ENCODE measurements at regions not wholly inside any gene's neighbourhood (a gene's known extent, or its start where the extent isn't known, plus 50 kb on each side); places are given as distances from the start of the nearest gene placed in this dataset.

DNA sequence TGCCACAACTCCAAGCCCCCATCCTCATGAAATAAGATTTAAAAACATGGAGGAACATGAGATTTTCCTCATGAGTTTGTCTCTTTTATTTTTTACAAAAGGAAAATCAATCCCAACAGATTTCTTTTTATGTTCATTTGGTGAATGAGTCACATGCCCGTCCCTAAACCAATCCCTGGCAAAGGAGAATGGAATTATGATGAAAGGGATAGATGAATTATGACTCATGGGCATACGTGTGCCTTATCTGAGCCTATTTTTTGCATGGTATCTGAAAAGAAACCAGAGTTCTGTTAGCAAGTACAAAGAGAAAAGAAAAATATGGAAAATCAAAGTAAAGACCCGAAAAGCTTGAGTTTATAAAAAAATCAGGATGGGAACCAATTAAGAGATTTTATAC is 267.5 kb upstream of the TMEM161B start:
- ATAC-seq (replicated peaks in 6 of 8), result no peak
- WGBS, 10 experiments, result 4 to 100% (median 87%) methylated on average over 1 to 3 of the region's 3 CpGs
- H3K4me3 ChIP-seq, result no peak overlapping the region
- H3K4me1 ChIP-seq (replicated peaks in 1 of 2), result peaks cover 14 to 27% of the 10 kb centered on the region in 2 donors
- in situ Hi-C loops (cut with MboI; ENCODE audit: low pct_unique_long_range_greater_than_20kb in 2 of 9, low sequenced_read_pairs in 9 of 9, unreplicated experiment in 9 of 9), result no loop called here
- no peak overlapping the region for H3K27ac ChIP-seq

- ATAC-seq (replicated peaks in 6 of 8), result peak in 1 of 8 experiments; percentile 44
- in situ Hi-C loops (cut with MboI; ENCODE audit: low pct_unique_long_range_greater_than_20kb in 2 of 9, low sequenced_read_pairs in 9 of 9, unreplicated experiment in 9 of 9), result no loop called here
- WGBS, 10 experiments, result 30 to 95% (median 90%) methylated on average over 1 to 3 of the region's 3 CpGs; no CpG with 5 or more reads in 3 of the 10 experiments
- Histone ChIP-seq H3K27ac (no peak overlapping the region), H3K4me3 (no peak overlapping the region), H3K4me1 (replicated peaks in 1 of 2) (no peaks in the 10 kb centered on the region)
These were observed 256.3 kb upstream of the TMEM161B start for GRCh38 chr5:88524941-88525340.

GRCh38 chr5:88519066-88519465 is 250.4 kb upstream of the TMEM161B start:
- Histone ChIP-seq H3K27ac (no peak overlapping the region), H3K4me1 (replicated peaks in 1 of 2) (no peaks in the 10 kb centered on the region), H3K4me3 (no peak overlapping the region)
- in situ Hi-C loops (cut with MboI; ENCODE audit: low pct_unique_long_range_greater_than_20kb in 2 of 9, low sequenced_read_pairs in 9 of 9, unreplicated experiment in 9 of 9), result no loop called here
- no peak for ATAC-seq (replicated peaks in 6 of 8)

DNA sequence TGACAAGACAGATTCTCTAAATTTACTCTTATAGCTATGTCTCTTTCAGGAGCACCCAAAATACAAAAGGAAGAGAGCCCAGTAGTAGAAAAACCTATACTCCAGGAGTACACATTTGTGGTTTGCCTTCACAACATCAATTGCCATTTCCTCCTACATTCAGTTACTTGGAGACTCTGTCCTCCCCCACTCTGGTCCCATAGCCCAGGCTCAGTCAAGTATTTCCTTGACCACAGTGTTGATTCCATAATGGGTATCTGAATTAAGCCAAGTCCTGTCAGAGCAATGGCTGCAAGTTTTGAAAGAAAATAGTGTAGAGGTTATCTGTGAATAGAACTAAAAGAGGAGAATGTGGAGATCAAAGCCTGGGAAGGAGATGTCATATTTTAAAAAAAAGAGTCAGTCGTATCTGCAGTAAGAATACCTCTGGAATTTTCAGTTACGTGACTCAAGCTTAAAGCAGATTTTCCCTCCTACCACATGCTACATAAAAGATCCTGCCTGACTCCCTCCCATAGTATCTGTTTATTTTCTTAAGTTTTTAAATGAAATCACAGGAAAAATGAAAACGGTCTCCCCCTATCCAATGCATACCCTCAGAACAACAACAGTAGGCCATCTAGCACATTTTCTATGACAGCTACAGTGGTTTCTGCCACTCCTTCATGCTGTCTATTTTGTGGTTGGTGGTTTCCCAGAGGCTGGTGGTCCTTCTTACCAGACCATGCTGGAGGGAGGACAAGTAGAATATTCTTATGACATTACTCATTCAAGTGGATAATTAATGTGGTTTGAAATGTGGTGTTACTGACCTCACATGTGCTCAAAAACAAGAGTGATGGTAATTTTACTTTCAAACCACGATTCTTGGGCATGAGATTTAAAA is 249.7 kb upstream of the TMEM161B start:
- no peaks in the 10 kb centered on the region for H3K4me1 ChIP-seq (replicated peaks in 1 of 2)
- H3K27ac ChIP-seq, result no peak overlapping the region
- no peak for ATAC-seq (replicated peaks in 6 of 8)
- H3K4me3 ChIP-seq, result no peak overlapping the region
- in situ Hi-C loops (cut with MboI; ENCODE audit: low pct_unique_long_range_greater_than_20kb in 2 of 9, low sequenced_read_pairs in 9 of 9, unreplicated experiment in 9 of 9), result no loop called here
- WGBS, 10 experiments, result 0 to 95% (median 88%) methylated on average over 1 to 4 of the region's 4 CpGs; no CpG with 5 or more reads in 1 of the 10 experiments

- Histone ChIP-seq H3K4me3 (no peak overlapping the region), H3K27ac (no peak overlapping the region), H3K4me1 (replicated peaks in 1 of 2) (no peaks in the 10 kb centered on the region)
- in situ Hi-C loops (cut with MboI; ENCODE audit: low pct_unique_long_range_greater_than_20kb in 2 of 9, low sequenced_read_pairs in 9 of 9, unreplicated experiment in 9 of 9), result no loop called here
- no peak for ATAC-seq (replicated peaks in 6 of 8)
- 26 to 92% (median 85%) methylated on average over 4 to 11 of the region's 11 CpGs for WGBS, 10 experiments
These were observed 247.5 kb upstream of the TMEM161B start for GRCh38 chr5:88515881-88516819.

DNA sequence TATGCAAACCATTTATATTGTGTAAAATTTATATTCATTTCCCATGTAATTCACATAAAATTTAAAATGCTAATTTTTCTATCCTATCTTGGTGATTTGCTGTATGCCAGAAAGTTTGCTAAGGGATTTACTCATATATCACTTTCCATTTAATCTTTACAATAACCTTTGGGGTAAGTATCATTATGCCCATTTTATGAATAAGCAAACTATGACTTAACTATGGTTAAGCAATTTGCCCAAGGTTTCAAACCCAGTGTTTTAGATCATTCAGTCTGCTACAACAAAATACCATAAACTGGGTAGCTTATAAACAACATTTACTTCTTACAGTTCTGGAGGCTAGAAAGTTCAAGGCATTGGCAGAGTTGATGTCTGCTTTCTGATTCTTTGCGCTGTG is 246.4 kb upstream of the TMEM161B start:
- in situ Hi-C loops (cut with MboI; ENCODE audit: low pct_unique_long_range_greater_than_20kb in 2 of 9, low sequenced_read_pairs in 9 of 9, unreplicated experiment in 9 of 9), result no loop called here
- WGBS, 10 experiments, result 83 to 100% (median 100%) methylated on average over 1 of the region's 1 CpG; no CpG with 5 or more reads in 3 of the 10 experiments
- no peak overlapping the region for H3K4me3 ChIP-seq
- H3K4me1 ChIP-seq (replicated peaks in 1 of 2), result no peaks in the 10 kb centered on the region
- ATAC-seq (replicated peaks in 6 of 8), result peak in 1 of 8 experiments; percentile 62
- no peak overlapping the region for H3K27ac ChIP-seq

DNA sequence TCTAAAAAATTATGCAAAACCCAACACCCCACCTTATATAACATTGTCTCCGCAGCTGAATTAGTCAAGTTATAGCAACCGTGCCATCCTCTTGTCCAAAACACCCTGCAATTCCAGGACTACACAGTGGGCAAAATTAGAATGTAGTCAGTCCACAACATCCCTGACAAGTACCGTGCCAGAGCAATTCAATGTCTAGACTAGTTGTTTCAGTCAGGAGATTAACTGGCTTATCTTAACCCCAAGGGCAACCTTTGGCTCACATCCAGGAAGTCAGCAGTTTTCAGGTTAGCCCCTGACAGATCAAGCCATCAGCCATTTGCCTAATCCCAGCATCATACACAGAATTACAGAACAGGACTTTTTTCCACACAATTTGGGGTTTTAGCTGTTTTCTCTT is 240.8 kb upstream of the TMEM161B start:
- Histone ChIP-seq H3K4me3 (no peak overlapping the region), H3K27ac (no peak overlapping the region), H3K4me1 (replicated peaks in 1 of 2) (no peaks in the 10 kb centered on the region)
- 0 to 83% (median 70%) methylated on average over 1 to 3 of the region's 3 CpGs; no CpG with 5 or more reads in 3 of the 10 experiments for WGBS, 10 experiments
- in situ Hi-C loops (cut with MboI; ENCODE audit: low pct_unique_long_range_greater_than_20kb in 2 of 9, low sequenced_read_pairs in 9 of 9, unreplicated experiment in 9 of 9), result no loop called here
- peak in 1 of 8 experiments; percentile 18 for ATAC-seq (replicated peaks in 6 of 8)

- Histone ChIP-seq H3K4me1 (replicated peaks in 1 of 2) (peaks cover 5 to 6% of the 10 kb centered on the region in 2 donors), H3K27ac (no peak overlapping the region), H3K4me3 (no peak overlapping the region)
- WGBS, 10 experiments, result 0 to 100% (median 93%) methylated on average over 1 to 4 of the region's 4 CpGs; no CpG with 5 or more reads in 4 of the 10 experiments
- ATAC-seq (replicated peaks in 6 of 8), result no peak
- in situ Hi-C loops (cut with MboI; ENCODE audit: low pct_unique_long_range_greater_than_20kb in 2 of 9, low sequenced_read_pairs in 9 of 9, unreplicated experiment in 9 of 9), result no loop called here
These were observed 238.6 kb upstream of the TMEM161B start for GRCh38 chr5:88507261-88507660.

- Histone ChIP-seq H3K4me1 (replicated peaks in 1 of 2) (peaks cover 6% of the 10 kb centered on the region in 2 donors), H3K27ac (no peak overlapping the region), H3K4me3 (no peak overlapping the region)
- 37 to 100% (median 76%) methylated on average over 1 to 3 of the region's 3 CpGs; no CpG with 5 or more reads in 2 of the 10 experiments for WGBS, 10 experiments
- ATAC-seq (replicated peaks in 6 of 8), result no peak
- in situ Hi-C loops (cut with MboI; ENCODE audit: low pct_unique_long_range_greater_than_20kb in 2 of 9, low sequenced_read_pairs in 9 of 9, unreplicated experiment in 9 of 9), result no loop called here
These were observed 234.8 kb upstream of the TMEM161B start for GRCh38 chr5:88503406-88503805.

- Histone ChIP-seq H3K4me3 (no peak overlapping the region), H3K4me1 (replicated peaks in 1 of 2) (peaks cover 6% of the 10 kb centered on the region in 2 donors), H3K27ac (no peak overlapping the region)
- in situ Hi-C loops (cut with MboI; ENCODE audit: low pct_unique_long_range_greater_than_20kb in 2 of 9, low sequenced_read_pairs in 9 of 9, unreplicated experiment in 9 of 9), result no loop called here
- no peak for ATAC-seq (replicated peaks in 6 of 8)
- 8 to 100% (median 85%) methylated on average over 1 to 2 of the region's 2 CpGs for WGBS, 10 experiments
These were observed 234.3 kb upstream of the TMEM161B start for GRCh38 chr5:88503041-88503345.

GRCh38 chr5:88502179-88503040 is 233.8 kb upstream of the TMEM161B start:
- peak in 3 of 8 experiments; percentile 60 to 83 (median 78) for ATAC-seq (replicated peaks in 6 of 8)
- 0 to 82% (median 59%) methylated on average over 2 to 6 of the region's 6 CpGs for WGBS, 10 experiments
- in situ Hi-C loops (cut with MboI; ENCODE audit: low pct_unique_long_range_greater_than_20kb in 2 of 9, low sequenced_read_pairs in 9 of 9, unreplicated experiment in 9 of 9), result no loop called here
- Histone ChIP-seq H3K4me3 (no peak overlapping the region), H3K4me1 (replicated peaks in 1 of 2) (peaks cover 6% of the 10 kb centered on the region in 2 donors), H3K27ac (no peak overlapping the region)

DNA sequence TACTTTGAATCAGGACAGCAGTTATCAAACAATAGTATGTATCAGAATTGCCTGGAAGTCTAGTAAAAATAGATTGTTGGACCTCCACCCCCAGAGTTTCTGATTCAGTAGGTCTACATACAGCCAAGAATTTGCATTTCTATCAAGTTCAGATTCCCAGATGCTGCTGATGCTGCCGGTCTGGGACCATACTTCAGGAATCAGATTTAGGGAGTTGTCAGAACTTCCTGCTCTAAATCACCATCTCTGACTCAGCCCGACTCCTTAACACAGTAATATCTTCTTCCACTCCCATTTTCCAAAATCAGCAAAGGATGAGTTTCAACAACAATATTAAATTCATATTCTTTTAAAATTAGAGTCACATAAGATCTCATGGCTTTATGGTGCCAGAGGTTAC is 227.2 kb upstream of the TMEM161B start:
- in situ Hi-C loops (cut with MboI; ENCODE audit: low pct_unique_long_range_greater_than_20kb in 2 of 9, low sequenced_read_pairs in 9 of 9, unreplicated experiment in 9 of 9), result loop anchor here in 1 of 9 experiments (25.0 kb wide), 1 partner anchor 166 kb away; no protein-coding TSS in a partner anchor
- no peak overlapping the region for H3K27ac ChIP-seq
- ATAC-seq (replicated peaks in 6 of 8), result peak in 3 of 8 experiments; percentile 17 to 97 (median 91)
- no peak overlapping the region for H3K4me3 ChIP-seq
- WGBS, 10 experiments, result 0 to 100% (median 47%) methylated on average over 1 to 2 of the region's 2 CpGs; no CpG with 5 or more reads in 3 of the 10 experiments
- peaks cover 2% of the 10 kb centered on the region in 2 donors for H3K4me1 ChIP-seq (replicated peaks in 1 of 2)

All from motor neuron (in vitro differentiated cells).